GM12878 (cell line): ENCODE measurements at regions not wholly inside any gene's neighbourhood (a gene's known extent, or its start where the extent isn't known, plus 50 kb on each side); places are given as distances from the start of the nearest gene placed in this dataset.

Experiments
- ATAC-seq: fragments of 200-7000 bp; cut with Tn5 transposase; 3 replicates; pipeline ENCODE4 v1.9.1; 2020; ENCODE audit warnings: mild to moderate bottlenecking, moderate library complexity
- BruUV-seq: library from RNA; stranded (reverse); fragments of 400-500 nt; replicated peaks from 2 replicates; lab custom pipeline; 2021; lab: Mats Ljungman, UMichigan
- CTCF ChIA-PET: fragments of 300-600 bp; sonication (Branson Sonifier 250); formaldehyde crosslinking; extraction: SDS; loops from one replicate; lab custom pipeline; 2021; ENCODE audit warnings: inconsistent platforms; lab: Yijun Ruan, JAX
- POLR2A ChIA-PET: fragments of 350-600 bp; formaldehyde crosslinking; extraction: SDS; loops from one replicate; lab custom pipeline; 2021; ENCODE audit warnings: inconsistent platforms; lab: Charles Lee
- RAD21 ChIA-PET: fragments of 300-600 bp; sonication (Branson Sonifier 250); formaldehyde crosslinking; loops from one replicate; lab custom pipeline; 2023; ENCODE audit warnings: antibody characterized with exemption; ENCODE audit not compliant: unreplicated experiment; lab: Charles Lee
- SMC1A ChIA-PET: fragments of 300-600 bp; sonication (Branson Sonifier 250); formaldehyde crosslinking; loops from one replicate; lab custom pipeline; 2023; ENCODE audit not compliant: unreplicated experiment, uncharacterized antibody; lab: Charles Lee
- DNase-seq: peaks from one replicate; pipeline ENCODE4 v3.0.0-alpha.2; 2011; ENCODE audit warnings: low read depth, low spot score
- FAIRE-seq: peaks from 3 replicates; lab custom pipeline; 2011; peaks lifted over from hg19 to GRCh38; lab: Jason Lieb, UNC
- H2AFZ ChIP-seq: 2 replicates; pipeline ENCODE4 v1.6.0; 2011; ENCODE audit warnings: low read depth, low read length, control low read depth; ENCODE audit not compliant: control insufficient read depth
- H3K27ac ChIP-seq: 2 replicates; pipeline ENCODE4 v1.5.1; 2011; ENCODE audit warnings: control low read depth; ENCODE audit not compliant: control insufficient read depth, insufficient read depth
- H3K27me3 ChIP-seq, 2 experiments: replicated peaks in 1 of 2; 2 replicates each; pipeline versions ENCODE4 v1.6.0 to v1.6.1; 2011; ENCODE audit warnings: low read length in 1 of 2; ENCODE audit not compliant: control insufficient read depth in 2 of 2, insufficient read depth in 2 of 2
- H3K36me3 ChIP-seq, 2 experiments: 2 replicates each; pipeline ENCODE4 v1.5.1; 2011; ENCODE audit warnings: low read length in 1 of 2; ENCODE audit not compliant: control insufficient read depth in 2 of 2, insufficient read depth in 2 of 2
- H3K4me1 ChIP-seq: 2 replicates; pipeline ENCODE4 v1.6.1; 2011; ENCODE audit warnings: mild to moderate bottlenecking, low read length, moderate library complexity, mixed read lengths; ENCODE audit not compliant: control insufficient read depth, insufficient read depth
- H3K4me2 ChIP-seq: 2 replicates; pipeline ENCODE4 v1.6.0; 2011; ENCODE audit warnings: control low read depth; ENCODE audit not compliant: control insufficient read depth, insufficient read depth
- H3K4me3 ChIP-seq: fragments of 200-600 bp; sonication (generic); 2 replicates; pipeline ENCODE4 v1.5.1; 2016
- H3K79me2 ChIP-seq: 2 replicates; pipeline ENCODE4 v1.6.0; 2011; ENCODE audit warnings: low read length; ENCODE audit not compliant: control insufficient read depth, insufficient read depth
- H3K9ac ChIP-seq: 2 replicates; pipeline ENCODE4 v1.8.0; 2011; ENCODE audit warnings: low read length, control low read depth, mixed read lengths; ENCODE audit not compliant: control insufficient read depth, insufficient read depth
- H3K9me3 ChIP-seq: replicated peaks from 3 replicates; pipeline ENCODE4 v1.5.1; 2011; ENCODE audit warnings: mild to moderate bottlenecking, low read length; ENCODE audit not compliant: control insufficient read depth, insufficient read depth
- H4K20me1 ChIP-seq: 2 replicates; pipeline ENCODE4 v1.6.0; 2011; ENCODE audit not compliant: control insufficient read depth, insufficient read depth
- CEBPB ChIP-seq, 2 experiments: fragments of 150-350 bp in 1 of 2; IDR thresholded peaks; 2 replicates each; pipeline ENCODE4 v1.6.1; 2012 to 2014; ENCODE audit warnings: low read depth in 2 of 2, low read length in 2 of 2, borderline replicate concordance in 1 of 2, inconsistent platforms in 1 of 2
- CREB1 ChIP-seq: IDR thresholded peaks from 2 replicates; pipeline ENCODE4 v1.6.1; 2012; ENCODE audit warnings: low read depth, mild to moderate bottlenecking, inconsistent platforms
- HDAC2 ChIP-seq: fragments of 200-600 bp; sonication (generic); IDR thresholded peaks from 2 replicates; pipeline ENCODE4 v1.6.1; 2017
- HDGF ChIP-seq: fragments of 450-650 bp; IDR thresholded peaks from 2 replicates; pipeline ENCODE4 v1.6.1; 2016; ENCODE audit warnings: antibody characterized with exemption
- JUNB ChIP-seq: IDR thresholded peaks from 2 replicates; pipeline ENCODE4 v1.6.1; 2016; ENCODE audit warnings: antibody characterized with exemption, mild to moderate bottlenecking
- KLF5 ChIP-seq: fragments of 450-650 bp; IDR thresholded peaks from 2 replicates; pipeline ENCODE4 v1.6.1; 2014; ENCODE audit warnings: mild to moderate bottlenecking; ENCODE audit not compliant: partially characterized antibody
- NFYB ChIP-seq: IDR thresholded peaks from 2 replicates; pipeline ENCODE4 v1.6.1; 2011; ENCODE audit warnings: low read depth, mild to moderate bottlenecking, low read length, improper control_type of control experiment, moderate library complexity; ENCODE audit not compliant: insufficient read depth
- POLR2AphosphoS2 ChIP-seq: IDR thresholded peaks from 2 replicates; pipeline ENCODE4 v1.6.1; 2011; ENCODE audit warnings: low read depth, mild to moderate bottlenecking, low read length, improper control_type of control experiment, moderate library complexity
- POLR2AphosphoS5 ChIP-seq: IDR thresholded peaks from 2 replicates; pipeline ENCODE4 v1.6.1; 2011; ENCODE audit warnings: mild to moderate bottlenecking, low read length, inconsistent platforms
- RCOR1 ChIP-seq: conservative IDR thresholded peaks from 2 replicates; pipeline ENCODE4 v1.6.1; 2012; ENCODE audit warnings: low read depth, low read length, improper control_type of control experiment
- SMAD5 ChIP-seq: IDR thresholded peaks from 2 replicates; pipeline ENCODE4 v1.6.1; 2016; ENCODE audit warnings: antibody characterized with exemption, low read depth
- SMARCA5 ChIP-seq: fragments of 450-650 bp; IDR thresholded peaks from 2 replicates; pipeline ENCODE4 v1.6.1; 2017; ENCODE audit warnings: mild to moderate bottlenecking
- SUPT20H ChIP-seq: IDR thresholded peaks from 2 replicates; pipeline ENCODE4 v1.6.1; 2011; ENCODE audit warnings: low read depth, mild to moderate bottlenecking, low read length, moderate library complexity, borderline replicate concordance; ENCODE audit not compliant: control insufficient read depth
- TAF1 ChIP-seq: IDR thresholded peaks from 2 replicates; pipeline ENCODE4 v1.6.1; 2011; ENCODE audit warnings: mild to moderate bottlenecking, low read depth, low read length, borderline replicate concordance
- WGBS: methylation state at CpG from one replicate; pipeline ENCODE4 v1.1.6; 2016; ENCODE audit warnings: low lambda C conversion rate; ENCODE audit not compliant: insufficient replicate concordance, insufficient coverage; ENCODE audit errors: missing lambda C conversion rate; 5-methylcytosine and 5-hydroxymethylcytosine counted together
- in situ Hi-C: fragments of 300-500 bp; cut with MboI; formaldehyde crosslinking; loops from 9 replicates; pipeline ENCODE4 v1.14.3; 2018; ENCODE audit warnings: mixed read lengths
- intact Hi-C: fragments of 100-400 bp; cut with micrococcal nuclease; formaldehyde crosslinking; loops from one replicate; pipeline ENCODE4 v1.14.2; 2022; ENCODE audit not compliant: unreplicated experiment
- TF ChIP-seq, protein P1 (sequence below): IDR thresholded peaks from 2 replicates; pipeline ENCODE4 v1.6.1; 2012; ENCODE audit warnings: low read depth, low read length, improper control_type of control experiment
- TF ChIP-seq, protein P2 (sequence below): IDR thresholded peaks from 2 replicates; pipeline ENCODE4 v1.6.1; 2012; ENCODE audit warnings: improper control_type of control experiment, low read depth, low read length; ENCODE audit not compliant: insufficient replicate concordance
- TF ChIP-seq, protein P3 (sequence below): IDR thresholded peaks from 2 replicates; pipeline ENCODE4 v1.6.1; 2011; ENCODE audit warnings: mild to moderate bottlenecking, low read depth, low read length, moderate library complexity; ENCODE audit not compliant: insufficient replicate concordance

GRCh38 chr21:16770266-16770665 lies 742.6 kb upstream of the CXADR start (continued):
- TF ChIP-seq CREB1 (no peak), POLR2AphosphoS5 (no peak), JUNB (no peak), SMAD5 (no peak), HDAC2 (no peak), POLR2AphosphoS2 (no peak), CEBPB (IDR thresholded peaks at IDR 0.05; ENCODE audit: borderline replicate concordance in 1 of 2, low read depth in 2 of 2, low read length in 2 of 2) (no peak), SUPT20H (no peak)

DNA sequence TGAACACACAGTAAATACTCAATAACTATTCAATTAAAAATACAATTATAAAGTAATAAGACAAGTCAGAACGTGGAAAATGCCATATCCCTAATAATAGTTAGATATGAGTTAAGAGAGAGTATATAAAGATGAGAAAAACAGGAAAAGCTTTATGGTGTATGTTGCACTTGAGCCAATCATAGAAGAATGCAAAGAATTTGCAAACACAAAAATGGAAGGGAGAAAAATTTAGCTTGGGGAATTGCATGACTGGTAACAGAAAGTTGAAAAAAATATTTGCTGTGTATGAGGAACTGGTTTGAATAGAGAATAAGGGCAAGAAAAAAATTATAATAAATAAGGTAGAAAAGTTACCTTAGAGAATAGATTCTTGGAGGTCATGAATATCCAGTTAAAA lies 739.6 kb upstream of the CXADR start:
- TF ChIP-seq SMARCA5 (no peak), KLF5 (no peak), HDGF (no peak), RCOR1 (no peak), NFYB (no peak), TAF1 (no peak)
- TF ChIP-seq, protein P1, sequence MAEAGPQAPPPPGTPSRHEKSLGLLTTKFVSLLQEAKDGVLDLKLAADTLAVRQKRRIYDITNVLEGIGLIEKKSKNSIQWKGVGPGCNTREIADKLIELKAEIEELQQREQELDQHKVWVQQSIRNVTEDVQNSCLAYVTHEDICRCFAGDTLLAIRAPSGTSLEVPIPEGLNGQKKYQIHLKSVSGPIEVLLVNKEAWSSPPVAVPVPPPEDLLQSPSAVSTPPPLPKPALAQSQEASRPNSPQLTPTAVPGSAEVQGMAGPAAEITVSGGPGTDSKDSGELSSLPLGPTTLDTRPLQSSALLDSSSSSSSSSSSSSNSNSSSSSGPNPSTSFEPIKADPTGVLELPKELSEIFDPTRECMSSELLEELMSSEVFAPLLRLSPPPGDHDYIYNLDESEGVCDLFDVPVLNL: no peak
- TF ChIP-seq, protein P2, sequence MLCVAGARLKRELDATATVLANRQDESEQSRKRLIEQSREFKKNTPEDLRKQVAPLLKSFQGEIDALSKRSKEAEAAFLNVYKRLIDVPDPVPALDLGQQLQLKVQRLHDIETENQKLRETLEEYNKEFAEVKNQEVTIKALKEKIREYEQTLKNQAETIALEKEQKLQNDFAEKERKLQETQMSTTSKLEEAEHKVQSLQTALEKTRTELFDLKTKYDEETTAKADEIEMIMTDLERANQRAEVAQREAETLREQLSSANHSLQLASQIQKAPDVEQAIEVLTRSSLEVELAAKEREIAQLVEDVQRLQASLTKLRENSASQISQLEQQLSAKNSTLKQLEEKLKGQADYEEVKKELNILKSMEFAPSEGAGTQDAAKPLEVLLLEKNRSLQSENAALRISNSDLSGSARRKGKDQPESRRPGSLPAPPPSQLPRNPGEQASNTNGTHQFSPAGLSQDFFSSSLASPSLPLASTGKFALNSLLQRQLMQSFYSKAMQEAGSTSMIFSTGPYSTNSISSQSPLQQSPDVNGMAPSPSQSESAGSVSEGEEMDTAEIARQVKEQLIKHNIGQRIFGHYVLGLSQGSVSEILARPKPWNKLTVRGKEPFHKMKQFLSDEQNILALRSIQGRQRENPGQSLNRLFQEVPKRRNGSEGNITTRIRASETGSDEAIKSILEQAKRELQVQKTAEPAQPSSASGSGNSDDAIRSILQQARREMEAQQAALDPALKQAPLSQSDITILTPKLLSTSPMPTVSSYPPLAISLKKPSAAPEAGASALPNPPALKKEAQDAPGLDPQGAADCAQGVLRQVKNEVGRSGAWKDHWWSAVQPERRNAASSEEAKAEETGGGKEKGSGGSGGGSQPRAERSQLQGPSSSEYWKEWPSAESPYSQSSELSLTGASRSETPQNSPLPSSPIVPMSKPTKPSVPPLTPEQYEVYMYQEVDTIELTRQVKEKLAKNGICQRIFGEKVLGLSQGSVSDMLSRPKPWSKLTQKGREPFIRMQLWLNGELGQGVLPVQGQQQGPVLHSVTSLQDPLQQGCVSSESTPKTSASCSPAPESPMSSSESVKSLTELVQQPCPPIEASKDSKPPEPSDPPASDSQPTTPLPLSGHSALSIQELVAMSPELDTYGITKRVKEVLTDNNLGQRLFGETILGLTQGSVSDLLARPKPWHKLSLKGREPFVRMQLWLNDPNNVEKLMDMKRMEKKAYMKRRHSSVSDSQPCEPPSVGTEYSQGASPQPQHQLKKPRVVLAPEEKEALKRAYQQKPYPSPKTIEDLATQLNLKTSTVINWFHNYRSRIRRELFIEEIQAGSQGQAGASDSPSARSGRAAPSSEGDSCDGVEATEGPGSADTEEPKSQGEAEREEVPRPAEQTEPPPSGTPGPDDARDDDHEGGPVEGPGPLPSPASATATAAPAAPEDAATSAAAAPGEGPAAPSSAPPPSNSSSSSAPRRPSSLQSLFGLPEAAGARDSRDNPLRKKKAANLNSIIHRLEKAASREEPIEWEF: no peak
- TF ChIP-seq, protein P3, sequence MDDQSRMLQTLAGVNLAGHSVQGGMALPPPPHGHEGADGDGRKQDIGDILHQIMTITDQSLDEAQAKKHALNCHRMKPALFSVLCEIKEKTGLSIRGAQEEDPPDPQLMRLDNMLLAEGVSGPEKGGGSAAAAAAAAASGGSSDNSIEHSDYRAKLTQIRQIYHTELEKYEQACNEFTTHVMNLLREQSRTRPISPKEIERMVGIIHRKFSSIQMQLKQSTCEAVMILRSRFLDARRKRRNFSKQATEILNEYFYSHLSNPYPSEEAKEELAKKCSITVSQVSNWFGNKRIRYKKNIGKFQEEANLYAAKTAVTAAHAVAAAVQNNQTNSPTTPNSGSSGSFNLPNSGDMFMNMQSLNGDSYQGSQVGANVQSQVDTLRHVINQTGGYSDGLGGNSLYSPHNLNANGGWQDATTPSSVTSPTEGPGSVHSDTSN: no peak
- TF ChIP-seq, all 136 proteins: peak for 0
- in situ Hi-C loops: no loop called here
- RAD21 ChIA-PET: no interaction called here
- H3K36me3 ChIP-seq: no peaks in the 10 kb centered on the region
- SMC1A ChIA-PET: no interaction called here
- H3K4me2 ChIP-seq: no peak overlapping the region
- 0% methylated on average over 1 of the region's 1 CpG for WGBS
- H3K4me1 ChIP-seq: no peaks in the 10 kb centered on the region
- no peak overlapping the region for H3K9ac ChIP-seq
- intact Hi-C loops: no loop called here
- no peak for ATAC-seq
- BruUV-seq: no TSS peak
- FAIRE-seq: no peak
- no peaks in the 10 kb centered on the region for H3K79me2 ChIP-seq
- DNase-seq: no peak
- CTCF ChIA-PET: no interaction called here
- no peak overlapping the region for H3K4me3 ChIP-seq
- H3K27me3 ChIP-seq: no peaks in the 10 kb centered on the region
- H3K9me3 ChIP-seq: no peaks in the 10 kb centered on the region
- POLR2A ChIA-PET: no interaction called here
- H2AFZ ChIP-seq: no peak overlapping the region
- no peak overlapping the region for H3K27ac ChIP-seq
- no peaks in the 10 kb centered on the region for H4K20me1 ChIP-seq
